Neutrophil (primary cell): ENCODE measurements at regions not wholly inside any gene's neighbourhood (a gene's known extent, or its start where the extent isn't known, plus 50 kb on each side); places are given as distances from the start of the nearest gene placed in this dataset.

Experiments
- H3K27ac ChIP-seq: fragments of 200-600 bp; sonication (generic); 2 replicates; pipeline ENCODE4 v1.5.1; 2016; ENCODE audit warnings: mild to moderate bottlenecking, moderate library complexity
- H3K27me3 ChIP-seq: fragments of 200-600 bp; sonication (generic); 2 replicates; pipeline ENCODE4 v1.6.0; 2016; ENCODE audit warnings: mild to moderate bottlenecking
- H3K36me3 ChIP-seq: fragments of 200-600 bp; sonication (generic); 2 replicates; pipeline ENCODE4 v1.5.1; 2017
- H3K4me1 ChIP-seq, 2 experiments: fragments of 200-600 bp in 1 of 2; sonication (generic) in 1 of 2; 1 replicate in 1 of 2; 2 replicates in 1 of 2; pipeline versions ENCODE4 v1.5.1 to v1.6.1; 2013 to 2016; ENCODE audit warnings: low read depth in 1 of 2, low read length in 1 of 2, mild to moderate bottlenecking in 1 of 2, moderate library complexity in 1 of 2; ENCODE audit not compliant: control insufficient read depth in 1 of 2, insufficient read depth in 1 of 2
- H3K4me3 ChIP-seq, 2 experiments: fragments of 200-600 bp in 1 of 2; sonication (generic) in 1 of 2; 1 replicate in 1 of 2; 2 replicates in 1 of 2; pipeline ENCODE4 v1.5.1; 2013 to 2016; ENCODE audit warnings: low read depth in 1 of 2, low read length in 1 of 2, mild to moderate bottlenecking in 1 of 2, moderate library complexity in 1 of 2
- H3K9me3 ChIP-seq: fragments of 200-600 bp; sonication (generic); 2 replicates; pipeline ENCODE4 v1.5.1; 2016
- TF ChIP-seq, protein P1 (sequence below): fragments of 200-600 bp; sonication (generic); IDR thresholded peaks from 2 replicates; pipeline ENCODE4 v1.5.1; 2016; ENCODE audit warnings: antibody characterized with exemption

- Histone ChIP-seq H3K9me3 (no peaks in the 10 kb centered on the region), H3K27me3 (no peaks in the 10 kb centered on the region), H3K4me1 (no peaks in the 10 kb centered on the region), H3K36me3 (no peaks in the 10 kb centered on the region), H3K4me3 (no peak overlapping the region), H3K27ac (no peak overlapping the region)
- TF ChIP-seq, protein P1, sequence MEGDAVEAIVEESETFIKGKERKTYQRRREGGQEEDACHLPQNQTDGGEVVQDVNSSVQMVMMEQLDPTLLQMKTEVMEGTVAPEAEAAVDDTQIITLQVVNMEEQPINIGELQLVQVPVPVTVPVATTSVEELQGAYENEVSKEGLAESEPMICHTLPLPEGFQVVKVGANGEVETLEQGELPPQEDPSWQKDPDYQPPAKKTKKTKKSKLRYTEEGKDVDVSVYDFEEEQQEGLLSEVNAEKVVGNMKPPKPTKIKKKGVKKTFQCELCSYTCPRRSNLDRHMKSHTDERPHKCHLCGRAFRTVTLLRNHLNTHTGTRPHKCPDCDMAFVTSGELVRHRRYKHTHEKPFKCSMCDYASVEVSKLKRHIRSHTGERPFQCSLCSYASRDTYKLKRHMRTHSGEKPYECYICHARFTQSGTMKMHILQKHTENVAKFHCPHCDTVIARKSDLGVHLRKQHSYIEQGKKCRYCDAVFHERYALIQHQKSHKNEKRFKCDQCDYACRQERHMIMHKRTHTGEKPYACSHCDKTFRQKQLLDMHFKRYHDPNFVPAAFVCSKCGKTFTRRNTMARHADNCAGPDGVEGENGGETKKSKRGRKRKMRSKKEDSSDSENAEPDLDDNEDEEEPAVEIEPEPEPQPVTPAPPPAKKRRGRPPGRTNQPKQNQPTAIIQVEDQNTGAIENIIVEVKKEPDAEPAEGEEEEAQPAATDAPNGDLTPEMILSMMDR, result no peak
These were observed 400.4 kb upstream of the FAM241A start for GRCh38 chr4:111744847-111745246.

- H3K27me3 ChIP-seq, result no peaks in the 10 kb centered on the region
- H3K4me3 ChIP-seq, result no peak overlapping the region
- no peaks in the 10 kb centered on the region for H3K4me1 ChIP-seq
- no peaks in the 10 kb centered on the region for H3K36me3 ChIP-seq
- TF ChIP-seq, protein P1, result no peak
- no peaks in the 10 kb centered on the region for H3K9me3 ChIP-seq
- H3K27ac ChIP-seq, result no peak overlapping the region
These were observed 397.1 kb upstream of the FAM241A start for GRCh38 chr4:111748157-111748556.

- TF ChIP-seq, protein P1, result no peak
- Histone ChIP-seq H3K36me3 (no peaks in the 10 kb centered on the region), H3K27me3 (no peaks in the 10 kb centered on the region), H3K9me3 (no peaks in the 10 kb centered on the region), H3K4me1 (no peaks in the 10 kb centered on the region), H3K4me3 (no peak overlapping the region), H3K27ac (no peak overlapping the region)
These were observed 391.3 kb upstream of the FAM241A start for GRCh38 chr4:111754003-111754402.

DNA sequence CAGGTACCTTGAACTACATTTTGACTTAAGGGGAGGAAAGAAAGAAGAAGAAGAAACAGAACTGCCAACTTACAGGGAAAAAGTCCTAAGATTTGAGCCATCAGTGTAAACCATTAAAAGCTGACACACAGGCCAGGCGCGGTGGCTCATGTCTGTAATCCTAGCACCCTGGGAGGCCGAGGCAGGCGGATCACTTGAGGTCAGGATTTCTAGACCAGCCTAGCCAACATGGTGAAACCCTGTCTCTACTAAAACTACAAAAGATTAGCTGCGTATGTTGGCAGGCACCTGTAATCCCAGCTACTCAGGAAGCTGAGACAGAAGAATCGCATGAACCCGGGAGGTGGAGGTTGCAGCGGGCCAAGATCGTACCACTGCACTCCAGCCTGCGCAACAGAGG lies 389.7 kb upstream of the FAM241A start:
- no peak overlapping the region for H3K27ac ChIP-seq
- H3K4me1 ChIP-seq, result no peaks in the 10 kb centered on the region
- no peaks in the 10 kb centered on the region for H3K27me3 ChIP-seq
- TF ChIP-seq, protein P1, result no peak
- no peaks in the 10 kb centered on the region for H3K36me3 ChIP-seq
- H3K9me3 ChIP-seq, result no peaks in the 10 kb centered on the region
- no peak overlapping the region for H3K4me3 ChIP-seq

GRCh38 chr4:111761531-111761930 lies 383.7 kb upstream of the FAM241A start:
- H3K4me1 ChIP-seq, result no peaks in the 10 kb centered on the region
- H3K9me3 ChIP-seq, result no peaks in the 10 kb centered on the region
- no peak overlapping the region for H3K27ac ChIP-seq
- no peaks in the 10 kb centered on the region for H3K27me3 ChIP-seq
- no peaks in the 10 kb centered on the region for H3K36me3 ChIP-seq
- TF ChIP-seq, protein P1, result no peak
- H3K4me3 ChIP-seq, result no peak overlapping the region

GRCh38 chr4:111770514-111770913 lies 374.7 kb upstream of the FAM241A start:
- TF ChIP-seq, protein P1, result no peak
- no peaks in the 10 kb centered on the region for H3K9me3 ChIP-seq
- H3K27ac ChIP-seq, result no peak overlapping the region
- H3K36me3 ChIP-seq, result no peaks in the 10 kb centered on the region
- H3K27me3 ChIP-seq, result no peaks in the 10 kb centered on the region
- no peaks in the 10 kb centered on the region for H3K4me1 ChIP-seq
- no peak overlapping the region for H3K4me3 ChIP-seq
